ENCODE measurements at regions not wholly inside any gene's neighbourhood (a gene's known extent, or its start where the extent isn't known, plus 50 kb on each side); places are given as distances from the start of the nearest gene placed in this dataset.

DNA sequence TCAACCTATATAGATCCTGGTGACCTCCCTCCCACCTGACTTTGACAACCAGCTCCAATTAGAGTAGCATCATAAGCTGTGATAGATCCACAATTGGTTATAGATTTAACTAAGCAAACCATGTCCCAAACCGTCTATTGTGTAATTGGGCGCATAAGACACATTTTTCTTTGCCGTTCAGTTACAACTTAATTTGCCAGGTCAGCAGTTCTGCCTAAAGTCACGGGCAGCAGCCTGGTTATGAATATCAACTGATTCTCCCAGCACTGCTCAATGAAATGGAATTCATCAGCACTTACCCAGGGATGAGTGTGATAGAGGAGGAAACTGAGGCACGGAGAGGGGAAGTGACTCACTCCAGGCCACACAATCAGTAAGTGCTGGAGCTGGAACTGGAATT, 73.4 kb downstream of the KLHDC7A start:
- no peak for FAIRE-seq
- Histone ChIP-seq H3K4me1 (replicated peaks in 1 of 4; ENCODE audit: control insufficient read depth in 3 of 4, insufficient read depth in 4 of 4, low read length in 3 of 4) (peaks cover 0 to 16% (median 6%) of the 10 kb centered on the region in 4 experiments; a peak in 5 of 7 replicates), H4K91ac (replicated peaks; ENCODE audit: insufficient read length, low read length) (no peak overlapping the region), H2BK20ac (ENCODE audit: low read length) (no peak overlapping the region), H3K9me3 (ENCODE audit: insufficient read depth in 2 of 2, low read depth in 1 of 2, low read length in 1 of 2) (no peaks in the 10 kb centered on the region), H4K5ac (ENCODE audit: insufficient read length, low read depth, low read length) (no peak overlapping the region), H4K8ac (ENCODE audit: extremely low read depth, insufficient read depth, low read length) (no peak overlapping the region), H3K4ac (replicated peaks; ENCODE audit: insufficient read length, low read depth, low read length) (no peak overlapping the region), H4K20me1 (replicated peaks in 1 of 2; ENCODE audit: control insufficient read depth in 1 of 2, insufficient read depth in 2 of 2, low read length in 2 of 2) (no peaks in the 10 kb centered on the region), H2BK15ac (ENCODE audit: low read length) (no peak overlapping the region), H3K27me3 (replicated peaks in 1 of 4; ENCODE audit: control insufficient read depth in 3 of 4, extremely low read depth in 1 of 4, insufficient read depth in 3 of 4, low read length in 3 of 4) (peaks cover 0 to 3% (median 0%) of the 10 kb centered on the region in 4 experiments; a peak in 1 of 7 replicates), H2BK5ac (ENCODE audit: low read depth, low read length) (no peak overlapping the region), H3K4me3 (ENCODE audit: extremely low read depth in 1 of 4, insufficient read depth in 2 of 4, low read depth in 3 of 4, low read length in 4 of 4) (no peak overlapping the region), H3K14ac (ENCODE audit: insufficient read length) (no peak overlapping the region), H3K4me2 (ENCODE audit: insufficient read depth in 1 of 2, low read depth in 2 of 2, low read length in 2 of 2) (no peak overlapping the region), H2BK12ac (ENCODE audit: low read depth, low read length) (no peak overlapping the region), H2BK120ac (replicated peaks; ENCODE audit: low read depth, low read length) (no peak overlapping the region), H2AFZ (ENCODE audit: low read length) (no peak overlapping the region), H3K23ac (ENCODE audit: insufficient read length) (no peak overlapping the region), H3K23me2 (ENCODE audit: low read depth, low read length) (peaks cover 5% of the 10 kb centered on the region; the same call in 1 of the 2 replicates), H3K79me2 (ENCODE audit: control insufficient read depth in 1 of 2, insufficient read depth in 2 of 2, low read length in 2 of 2) (no peaks in the 10 kb centered on the region), H3K27ac (ENCODE audit: low read depth, low read length) (no peak overlapping the region), H3K18ac (ENCODE audit: extremely low read depth, low read length) (no peak overlapping the region), H3K56ac (replicated peaks; ENCODE audit: insufficient read length, low read depth, low read length) (no peak overlapping the region), H3K9ac (replicated peaks in 1 of 4; ENCODE audit: extremely low read depth in 1 of 4, low read depth in 3 of 4, low read length in 3 of 4) (no peak overlapping the region), H3K36me3 (ENCODE audit: control insufficient read depth in 2 of 4, insufficient read depth in 4 of 4, low read length in 3 of 4) (no peaks in the 10 kb centered on the region), H2AK5ac (ENCODE audit: low read depth, low read length) (no peak overlapping the region), H3K79me1 (ENCODE audit: low read depth, low read length) (no peaks in the 10 kb centered on the region)
- TF ChIP-seq EP300 (IDR thresholded peaks at IDR 0.05; ENCODE audit: borderline replicate concordance in 1 of 2, low read depth in 2 of 2, low read length in 2 of 2) (no peak), GABPA (IDR thresholded peaks at IDR 0.05; ENCODE audit: borderline replicate concordance, insufficient read depth, low read length) (no peak), MAFK (IDR thresholded peaks at IDR 0.05; ENCODE audit: low read depth, low read length) (peak; percentile 87), BRCA1 (IDR thresholded peaks at IDR 0.05; ENCODE audit: low read depth, low read length) (no peak)
- ChIA-PET CTCF (ENCODE audit: partially characterized antibody) (interaction anchor here (0.6 to 50.4 kb wide), 10 partner anchors 11 to 322 kb away, joined by 3 to 984 read pairs (median 3); no protein-coding TSS in a partner anchor), POLR2A (ENCODE audit: partially characterized antibody) (interaction anchor here (1.8 kb wide), 1 partner anchor 18 kb away, joined by 3 read pairs; no protein-coding TSS in a partner anchor)
- DNase-seq (ENCODE audit: low read depth in 1 of 2, low spot score in 2 of 2): no peak
- WGBS, 2 experiments (ENCODE audit: extremely low coverage in 1 of 2, insufficient coverage in 1 of 2, insufficient read length in 1 of 2, insufficient replicate concordance in 2 of 2, low coverage in 1 of 2, low lambda C conversion rate in 2 of 2, missing lambda C conversion rate in 1 of 2): 89% methylated on average over 5 of the region's 5 CpGs; no CpG with 5 or more reads in 1 of the 2 experiments
